ENCODE measurements at regions not wholly inside any gene's neighbourhood (a gene's known extent, or its start where the extent isn't known, plus 50 kb on each side); places are given as distances from the start of the nearest gene placed in this dataset.

DNA sequence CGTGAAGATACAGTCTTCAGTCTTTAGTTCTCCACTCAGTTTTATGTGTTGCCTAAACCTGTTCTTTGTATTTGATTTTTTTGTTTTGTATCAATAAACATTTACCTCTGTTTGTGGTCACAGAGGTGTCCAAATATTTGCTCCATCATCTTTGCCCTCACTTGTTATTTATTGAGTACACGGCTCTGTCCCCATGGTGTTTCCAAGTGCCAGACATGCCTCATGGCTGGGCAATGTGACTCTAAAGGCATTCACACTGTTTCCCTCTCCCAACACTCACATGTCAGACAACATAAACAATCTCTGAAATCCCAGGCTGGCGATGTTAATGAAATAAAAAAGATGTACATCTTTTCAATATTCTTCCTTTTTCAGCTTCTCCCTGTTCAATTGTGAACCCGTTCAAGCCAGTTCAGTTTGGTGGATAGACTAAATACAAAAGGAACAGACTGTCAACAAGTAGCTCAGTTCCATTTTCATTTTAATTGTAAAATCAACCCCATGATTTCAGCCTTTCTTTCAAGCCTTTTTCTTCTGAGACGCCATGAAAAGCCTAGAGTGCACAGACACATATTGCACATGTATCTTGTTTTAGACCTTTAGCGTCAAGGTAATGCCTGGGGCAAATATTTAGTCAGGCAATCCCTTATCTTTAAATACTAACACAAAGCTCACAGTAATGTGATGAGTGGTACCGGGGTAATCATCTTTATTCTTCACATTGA, 680.7 kb downstream of the GALC start (continued):
- TF ChIP-seq ZNF462 (CRISPR knock-in tag; IDR thresholded peaks at IDR 0.05) = no peak
- TF ChIP-seq JUNB (IDR thresholded peaks at IDR 0.05; ENCODE audit: unreplicated experiment) = no peak
- TF ChIP-seq, protein P1, sequence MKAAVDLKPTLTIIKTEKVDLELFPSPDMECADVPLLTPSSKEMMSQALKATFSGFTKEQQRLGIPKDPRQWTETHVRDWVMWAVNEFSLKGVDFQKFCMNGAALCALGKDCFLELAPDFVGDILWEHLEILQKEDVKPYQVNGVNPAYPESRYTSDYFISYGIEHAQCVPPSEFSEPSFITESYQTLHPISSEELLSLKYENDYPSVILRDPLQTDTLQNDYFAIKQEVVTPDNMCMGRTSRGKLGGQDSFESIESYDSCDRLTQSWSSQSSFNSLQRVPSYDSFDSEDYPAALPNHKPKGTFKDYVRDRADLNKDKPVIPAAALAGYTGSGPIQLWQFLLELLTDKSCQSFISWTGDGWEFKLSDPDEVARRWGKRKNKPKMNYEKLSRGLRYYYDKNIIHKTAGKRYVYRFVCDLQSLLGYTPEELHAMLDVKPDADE (IDR thresholded peaks at IDR 0.05) = no peak
- TF ChIP-seq NANOG (IDR thresholded peaks at IDR 0.05; ENCODE audit: borderline replicate concordance) = no peak
- TF ChIP-seq ZNF331 (CRISPR knock-in tag; IDR thresholded peaks at IDR 0.05; ENCODE audit: low read depth) = no peak
- no peak for TF ChIP-seq EZH2 (IDR thresholded peaks at IDR 0.05; ENCODE audit: low read depth, unreplicated experiment)
- no peak for TF ChIP-seq ZNF114 (CRISPR knock-in tag; IDR thresholded peaks at IDR 0.05)
- TF ChIP-seq POLR2AphosphoS5 (IDR thresholded peaks at IDR 0.05; ENCODE audit: low read depth) = no peak
- TF ChIP-seq STAT1 (IDR thresholded peaks at IDR 0.05; ENCODE audit: unreplicated experiment) = no peak

DNA sequence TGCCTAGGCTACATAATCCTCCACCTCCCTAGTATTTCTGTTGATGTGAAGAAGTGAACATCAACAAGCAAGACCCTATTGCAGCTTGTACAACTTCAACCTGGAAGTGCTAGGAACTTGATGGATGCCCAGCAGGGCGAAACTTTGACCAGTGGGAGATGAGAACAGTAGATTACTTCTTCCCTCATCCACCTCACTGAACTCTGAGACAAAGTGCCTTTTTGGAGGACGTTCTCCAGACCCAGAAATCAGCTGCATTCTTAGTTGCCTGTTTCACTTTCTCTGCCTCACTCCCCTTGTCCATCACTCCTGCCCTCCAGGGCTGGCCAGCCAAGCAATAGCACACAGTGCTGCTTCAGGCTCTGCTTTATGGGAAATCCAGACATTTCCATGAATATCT, 683.4 kb downstream of the GALC start:
- H3F3A ChIP-seq (replicated peaks; ENCODE audit: low read depth) = no peaks in the 10 kb centered on the region
- H3K79me2 ChIP-seq (replicated peaks; ENCODE audit: insufficient read depth) = no peaks in the 10 kb centered on the region
- ATAC-seq = no peak
- no peak overlapping the region for H3K4me3 ChIP-seq
- Mint-ChIP-seq H3K27me3 (ENCODE audit: insufficient read depth, low read depth, poor library complexity) (no peaks in the 10 kb centered on the region), H3K27ac (no peak overlapping the region), H3K4me3 (no peak overlapping the region), H3K36me3 (ENCODE audit: low read depth) (no peaks in the 10 kb centered on the region), H3K4me1 (no peaks in the 10 kb centered on the region), H3K9me3 (no peaks in the 10 kb centered on the region)
- H3K4me1 ChIP-seq (ENCODE audit: insufficient read depth) = no peaks in the 10 kb centered on the region
- peaks cover 12% of the 10 kb centered on the region; the same call in 1 of the 2 replicates for H3K9me2 ChIP-seq (ENCODE audit: insufficient read depth)
- no peaks in the 10 kb centered on the region for H3K36me3 ChIP-seq (ENCODE audit: insufficient read depth)
- no peak for DNase-seq (ENCODE audit: low spot score)
- H3K27me3 ChIP-seq (ENCODE audit: insufficient read depth) = no peaks in the 10 kb centered on the region
- no peak overlapping the region for H3K4me2 ChIP-seq
- H3K27ac ChIP-seq (ENCODE audit: low read depth) = no peak overlapping the region
- no peak overlapping the region for H2AFZ ChIP-seq
- H4K20me1 ChIP-seq (replicated peaks; ENCODE audit: insufficient read depth) = no peaks in the 10 kb centered on the region
- no peak for TF ChIP-seq ZNF114 (CRISPR knock-in tag; IDR thresholded peaks at IDR 0.05)
- no peak for TF ChIP-seq REST (IDR thresholded peaks at IDR 0.05; ENCODE audit: unreplicated experiment)
- TF ChIP-seq, protein P2, sequence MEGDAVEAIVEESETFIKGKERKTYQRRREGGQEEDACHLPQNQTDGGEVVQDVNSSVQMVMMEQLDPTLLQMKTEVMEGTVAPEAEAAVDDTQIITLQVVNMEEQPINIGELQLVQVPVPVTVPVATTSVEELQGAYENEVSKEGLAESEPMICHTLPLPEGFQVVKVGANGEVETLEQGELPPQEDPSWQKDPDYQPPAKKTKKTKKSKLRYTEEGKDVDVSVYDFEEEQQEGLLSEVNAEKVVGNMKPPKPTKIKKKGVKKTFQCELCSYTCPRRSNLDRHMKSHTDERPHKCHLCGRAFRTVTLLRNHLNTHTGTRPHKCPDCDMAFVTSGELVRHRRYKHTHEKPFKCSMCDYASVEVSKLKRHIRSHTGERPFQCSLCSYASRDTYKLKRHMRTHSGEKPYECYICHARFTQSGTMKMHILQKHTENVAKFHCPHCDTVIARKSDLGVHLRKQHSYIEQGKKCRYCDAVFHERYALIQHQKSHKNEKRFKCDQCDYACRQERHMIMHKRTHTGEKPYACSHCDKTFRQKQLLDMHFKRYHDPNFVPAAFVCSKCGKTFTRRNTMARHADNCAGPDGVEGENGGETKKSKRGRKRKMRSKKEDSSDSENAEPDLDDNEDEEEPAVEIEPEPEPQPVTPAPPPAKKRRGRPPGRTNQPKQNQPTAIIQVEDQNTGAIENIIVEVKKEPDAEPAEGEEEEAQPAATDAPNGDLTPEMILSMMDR (conservative IDR thresholded peaks at IDR 0.05; ENCODE audit: low read depth in 2 of 2) = no peak
- no peak for TF ChIP-seq JUNB (IDR thresholded peaks at IDR 0.05; ENCODE audit: unreplicated experiment)
- no peak for TF ChIP-seq ZNF331 (CRISPR knock-in tag; IDR thresholded peaks at IDR 0.05; ENCODE audit: low read depth)
- TF ChIP-seq CREB1 (CRISPR knock-in tag; IDR thresholded peaks at IDR 0.05; ENCODE audit: low read depth) = no peak
- TF ChIP-seq EZH2phosphoT487 (IDR thresholded peaks at IDR 0.05; ENCODE audit: unreplicated experiment) = no peak

All from GM23338 (cell line).